ENCODE measurements at regions not wholly inside any gene's neighbourhood (a gene's known extent, or its start where the extent isn't known, plus 50 kb on each side); places are given as distances from the start of the nearest gene placed in this dataset.

DNA sequence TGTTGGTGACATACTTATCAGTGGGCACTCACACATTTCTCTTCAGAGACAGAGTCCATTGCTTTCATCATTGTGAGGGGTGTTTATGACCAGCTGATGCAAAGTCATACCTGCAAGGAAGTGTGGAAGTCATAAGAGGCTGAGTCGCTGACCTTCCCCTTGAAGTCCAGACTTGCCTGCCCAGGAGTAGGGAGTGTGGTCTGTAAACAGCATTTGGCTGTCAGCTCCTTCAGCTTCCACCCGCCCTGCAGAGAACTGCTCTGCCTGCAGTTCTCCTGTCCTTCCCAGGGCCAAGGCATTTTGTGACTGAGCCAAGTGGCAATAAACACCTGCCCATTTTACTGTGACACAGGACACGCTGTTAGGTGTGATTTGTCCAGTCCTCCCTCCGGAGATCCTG lies 801.3 kb downstream of the BCL11B start:
- no peak for DNase-seq

DNA sequence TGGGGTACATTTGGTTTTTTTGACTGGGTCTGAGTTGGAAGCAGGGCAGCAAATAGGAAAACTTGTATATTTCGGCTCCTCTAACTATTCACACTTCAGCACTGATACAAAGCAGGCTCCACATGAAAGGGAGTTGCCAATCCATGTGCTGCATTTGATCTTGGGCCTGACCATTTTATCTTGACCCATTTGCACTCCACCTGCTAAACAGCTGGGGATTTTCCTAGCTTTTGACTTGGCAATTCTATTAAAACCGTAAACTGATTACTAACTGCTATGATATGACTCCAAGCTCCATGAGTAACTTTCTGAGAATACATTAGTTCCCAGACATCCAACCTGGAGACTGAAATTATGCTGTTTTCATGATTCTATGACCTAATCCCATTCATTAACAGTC lies 797.1 kb downstream of the BCL11B start:
- DNase-seq: no peak

DNA sequence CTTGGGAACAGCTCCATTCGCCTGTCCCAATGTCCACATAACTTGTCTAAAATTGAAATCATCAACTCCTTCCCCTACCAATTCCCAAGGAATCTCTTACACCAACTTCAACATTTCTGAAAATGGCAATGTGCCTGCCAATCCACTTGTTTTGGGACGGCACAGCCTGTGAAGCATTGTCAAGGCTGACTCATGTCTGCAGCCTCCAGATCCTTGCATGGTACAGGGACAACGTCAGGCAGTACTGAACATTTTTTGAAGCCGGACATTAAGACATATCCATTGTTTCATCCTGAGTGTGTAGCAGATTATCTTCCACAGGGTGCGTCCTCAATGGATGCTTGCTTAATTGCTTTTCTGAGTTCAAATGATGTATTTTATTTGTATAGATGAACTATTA lies 794.1 kb downstream of the BCL11B start:
- no peak for DNase-seq

DNA sequence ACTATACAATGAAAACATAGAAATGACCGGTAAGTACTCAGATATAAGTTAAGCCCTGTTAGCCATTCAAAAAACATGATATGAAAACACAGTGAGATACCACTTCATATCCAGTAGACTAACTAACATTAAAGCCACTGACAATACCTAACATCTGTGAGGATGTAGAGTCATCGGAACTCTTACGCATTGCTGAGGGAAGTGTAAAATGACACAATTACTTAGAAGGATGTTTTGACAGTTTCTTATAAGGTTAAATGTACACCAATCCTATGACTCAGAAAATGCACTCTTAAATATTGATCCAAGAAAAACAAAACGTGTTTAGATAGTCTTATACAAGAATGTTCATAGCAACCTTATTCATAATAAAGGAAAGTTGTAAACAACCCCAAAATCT lies 782.9 kb downstream of the BCL11B start:
- no peak for DNase-seq

DNA sequence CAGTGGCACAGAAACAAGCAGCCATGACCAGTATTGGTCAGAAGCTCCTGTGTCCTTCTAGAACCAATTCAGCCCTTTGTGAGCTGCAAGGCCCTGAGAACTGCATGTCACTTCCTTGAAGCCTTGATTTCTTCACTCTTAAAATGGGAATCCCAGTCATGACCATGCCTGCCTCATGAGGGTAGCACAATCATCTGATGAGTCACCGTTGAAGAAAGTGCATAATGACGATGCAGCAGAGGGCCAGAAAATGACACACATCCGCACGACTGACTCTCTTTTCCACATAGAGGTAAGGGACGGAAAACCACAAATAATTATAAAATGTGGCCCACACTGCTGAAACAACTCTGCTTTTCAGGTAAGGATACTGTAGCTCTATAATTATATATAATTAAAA lies 777.4 kb downstream of the BCL11B start:
- DNase-seq: no peak

DNA sequence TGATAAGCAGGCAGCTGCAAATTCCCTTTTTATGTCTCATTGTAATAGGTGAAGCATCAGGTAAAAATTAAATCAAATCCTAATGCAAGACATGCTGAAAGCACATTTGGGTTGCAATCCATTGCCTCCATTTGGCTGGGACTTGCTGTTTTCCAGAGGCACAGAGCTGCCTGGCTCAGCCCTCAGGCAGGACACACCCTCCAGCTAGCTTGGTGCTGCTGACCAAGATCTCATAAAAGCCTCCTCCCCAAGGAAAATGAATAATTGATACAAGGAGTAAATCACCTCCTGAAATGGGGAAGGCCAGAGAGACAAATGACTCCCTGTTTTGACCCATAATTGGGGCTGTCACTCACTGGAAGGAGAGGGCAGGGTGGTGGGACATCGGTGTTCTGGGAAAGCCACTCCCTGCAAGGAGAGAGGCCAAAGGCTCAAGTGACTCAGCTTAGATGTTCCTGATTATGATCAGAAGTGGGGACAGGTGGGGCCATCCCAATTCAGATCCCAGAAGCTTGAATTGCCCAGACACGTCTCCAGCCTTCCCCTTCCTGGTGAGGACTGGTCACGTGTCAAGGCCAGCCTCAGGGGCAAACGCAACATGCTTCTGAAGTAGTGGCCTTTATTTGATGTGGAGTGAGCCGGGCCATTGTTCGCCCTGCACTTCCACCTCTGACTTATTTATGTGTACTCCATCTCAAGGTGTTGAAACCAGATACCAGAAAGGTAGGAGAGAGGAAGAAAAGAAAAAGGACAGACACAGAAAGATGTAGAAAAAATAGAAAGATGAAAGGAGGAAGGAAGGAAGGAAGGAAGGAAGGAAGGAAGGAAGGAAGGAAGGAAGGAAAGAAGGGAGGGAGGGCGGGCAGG lies 773.7 kb downstream of the BCL11B start:
- DNase-seq: no peak

DNA sequence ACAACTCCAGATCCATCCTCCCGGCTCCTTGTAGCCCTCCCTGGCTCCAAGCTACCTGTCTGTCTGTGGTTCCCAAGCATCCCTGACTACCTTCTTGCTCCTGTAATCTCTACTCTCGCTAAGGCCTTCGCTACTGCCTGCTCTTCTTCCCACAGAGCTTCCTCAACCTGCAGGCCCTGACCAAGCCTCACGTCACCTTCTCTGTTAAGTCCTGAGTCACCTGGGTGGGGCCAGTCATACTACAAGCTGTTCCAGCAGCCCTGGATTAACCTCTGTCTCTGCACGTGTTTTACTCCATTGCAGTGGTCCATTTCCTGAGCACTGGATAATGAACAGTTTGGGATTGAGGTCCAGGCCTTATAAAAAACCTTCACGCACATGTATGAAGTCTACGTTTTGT lies 770.7 kb downstream of the BCL11B start:
- DNase-seq: no peak

DNA sequence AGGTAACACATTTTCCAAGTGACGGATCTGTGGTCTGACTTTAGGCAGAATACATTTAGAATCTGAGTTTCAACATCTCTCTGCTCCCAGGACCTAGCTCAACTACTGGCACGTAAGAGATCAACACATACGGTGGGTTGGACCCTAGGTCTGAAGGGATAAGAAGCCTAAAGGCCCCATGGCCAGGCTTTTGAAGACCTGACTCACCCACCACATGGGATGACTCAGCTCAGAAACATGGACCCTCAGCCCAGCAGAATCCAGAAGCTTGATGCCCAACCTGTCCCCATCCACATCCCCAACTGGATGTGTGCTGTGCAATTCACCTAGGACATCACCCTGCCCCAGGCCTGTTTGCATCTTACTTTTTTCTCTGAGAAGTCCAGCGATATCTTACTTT lies 770.2 kb downstream of the BCL11B start:
- no peak for DNase-seq

DNA sequence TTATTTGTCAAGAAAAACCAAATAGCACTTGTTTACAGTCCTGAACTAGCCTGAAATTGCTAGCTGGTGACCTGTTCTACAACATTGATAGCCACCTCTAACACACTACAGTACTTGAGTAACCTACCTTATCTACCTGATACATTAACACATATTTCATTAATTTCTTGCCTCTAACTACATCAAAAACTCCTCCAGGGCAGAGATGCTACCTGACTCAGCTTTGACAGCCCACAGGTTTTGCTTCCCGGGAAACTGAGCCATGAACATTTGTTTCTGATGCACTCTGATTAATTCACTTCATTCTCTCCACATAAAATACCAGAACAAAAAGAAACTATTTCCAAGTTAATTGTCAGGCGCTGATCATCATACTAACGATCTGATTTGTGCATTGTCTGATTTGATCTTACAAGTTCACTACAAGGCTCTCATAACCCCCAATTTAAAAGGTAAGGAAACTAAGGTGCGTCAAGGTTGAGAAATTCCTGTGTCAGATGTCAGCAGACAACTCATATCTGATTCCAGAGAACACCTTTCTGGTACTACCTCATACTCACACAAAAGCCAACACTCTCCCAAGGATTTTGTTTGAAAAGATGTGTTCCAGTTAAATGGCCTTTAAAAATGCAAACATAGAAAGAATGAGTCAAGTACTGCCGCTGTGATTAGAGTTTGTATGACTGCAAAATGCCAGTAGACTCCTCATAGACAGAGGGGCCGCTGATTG lies 768.7 kb downstream of the BCL11B start:
- DNase-seq: no peak

DNA sequence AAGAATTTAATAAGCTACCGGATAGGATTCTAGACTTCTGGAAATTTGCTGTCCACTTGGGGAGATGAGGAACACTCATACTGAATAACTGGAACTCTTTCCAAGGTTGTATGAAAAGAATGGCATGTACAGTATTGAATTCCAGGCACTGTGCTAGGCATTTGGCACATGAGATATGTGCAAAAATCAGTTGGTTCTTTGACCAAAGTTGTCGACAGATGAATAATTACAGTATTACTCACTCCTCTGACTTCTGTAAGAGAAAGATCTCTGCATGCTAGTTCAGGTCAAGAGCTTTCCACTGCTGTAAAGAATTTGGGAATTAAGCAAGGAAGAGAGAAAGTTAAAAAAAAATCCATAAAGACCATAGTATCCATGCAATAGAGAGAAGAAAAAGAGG lies 764.7 kb downstream of the BCL11B start:
- DNase-seq: no peak

DNA sequence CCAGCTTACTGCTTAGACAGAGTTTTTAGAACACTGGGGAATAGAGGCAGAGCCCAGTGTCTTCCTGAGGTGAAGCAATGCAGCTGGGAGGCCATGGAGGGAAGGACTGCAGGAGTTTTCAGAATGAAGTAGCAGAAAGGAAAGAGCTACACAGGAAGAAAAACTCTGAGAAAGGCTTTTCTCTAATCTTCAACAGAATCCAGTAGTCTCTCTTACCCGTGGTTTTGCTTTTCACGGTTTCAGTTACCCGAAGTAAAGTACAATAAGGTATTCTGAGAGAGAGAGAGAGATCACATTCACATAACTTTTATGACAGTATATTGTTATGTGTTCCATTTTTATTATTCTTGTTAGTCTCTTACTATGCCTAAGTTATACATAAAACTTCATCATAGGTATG lies 761.6 kb downstream of the BCL11B start:
- no peak for DNase-seq

DNA sequence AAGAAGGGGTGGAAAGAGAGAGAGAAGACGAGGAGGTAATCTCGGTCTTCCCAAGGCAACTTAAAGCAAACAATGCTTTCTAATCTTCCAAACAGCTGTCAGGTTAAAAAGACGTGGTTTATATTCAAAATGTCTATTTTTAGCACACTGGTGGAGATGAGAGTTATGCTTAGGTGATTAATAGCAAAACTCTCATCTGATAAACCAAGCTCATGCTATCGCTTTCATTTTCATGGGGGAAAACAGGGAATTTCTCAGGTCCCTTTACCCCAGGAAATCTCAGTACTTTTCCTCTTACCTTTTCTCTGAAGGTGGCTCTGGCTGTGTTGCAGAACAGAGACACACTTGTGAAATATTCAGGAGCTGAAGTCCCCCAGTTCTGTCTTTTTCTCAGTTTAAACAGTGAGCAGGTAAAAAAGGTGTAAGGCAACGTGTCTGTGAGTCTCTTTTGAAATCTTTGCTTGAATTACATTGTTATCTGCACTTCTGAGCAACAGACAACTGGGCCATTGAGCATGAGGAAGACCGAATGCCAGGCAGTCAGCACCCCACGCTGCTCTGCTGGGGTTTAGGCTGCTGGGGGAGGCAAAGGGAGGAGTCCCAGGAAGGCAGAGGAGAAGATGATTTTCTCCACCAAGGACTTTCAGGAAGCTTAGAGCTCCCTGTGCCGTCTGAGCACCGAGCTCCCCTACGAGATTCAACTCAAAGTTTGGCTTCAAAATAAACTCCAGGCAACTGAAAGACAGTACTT lies 759.3 kb downstream of the BCL11B start:
- no peak for DNase-seq

DNA sequence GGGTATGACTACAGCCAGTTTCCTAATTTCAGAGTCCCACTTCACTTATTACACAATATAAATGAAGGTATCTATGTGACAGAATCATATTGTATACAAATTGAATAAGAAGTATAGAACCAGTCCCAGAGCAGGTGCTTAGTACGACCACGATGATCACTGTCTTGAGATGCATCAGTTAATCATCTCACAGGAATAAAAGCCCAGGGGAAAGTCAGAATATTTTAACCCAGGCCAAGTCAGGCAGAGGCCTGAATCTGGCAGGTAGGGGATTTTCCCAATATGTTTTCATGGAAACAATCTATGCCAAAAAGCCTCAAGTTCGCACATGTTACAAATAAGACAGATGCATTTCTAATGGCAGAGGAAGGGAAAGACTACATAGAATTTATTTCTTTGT lies 758.4 kb downstream of the BCL11B start:
- DNase-seq: no peak

DNA sequence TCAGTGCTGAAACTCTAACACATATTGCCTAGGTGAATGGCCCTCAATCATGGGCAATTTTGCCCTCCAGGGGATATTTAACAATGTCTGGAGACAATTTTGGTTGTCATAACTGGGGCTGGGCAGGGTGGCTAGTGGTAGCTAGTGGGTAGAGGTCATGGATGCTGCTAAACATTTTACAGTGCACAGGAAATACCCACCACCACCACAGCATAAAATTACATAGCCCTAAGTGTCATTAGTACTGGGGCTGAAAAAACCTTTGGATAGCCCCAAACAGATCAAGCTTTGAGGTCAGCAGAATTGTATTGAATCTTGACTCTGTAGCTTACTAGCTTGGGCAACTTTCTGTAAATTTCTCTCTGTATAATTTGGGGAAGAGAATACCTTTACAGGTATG lies 758.0 kb downstream of the BCL11B start:
- DNase-seq: no peak

DNA sequence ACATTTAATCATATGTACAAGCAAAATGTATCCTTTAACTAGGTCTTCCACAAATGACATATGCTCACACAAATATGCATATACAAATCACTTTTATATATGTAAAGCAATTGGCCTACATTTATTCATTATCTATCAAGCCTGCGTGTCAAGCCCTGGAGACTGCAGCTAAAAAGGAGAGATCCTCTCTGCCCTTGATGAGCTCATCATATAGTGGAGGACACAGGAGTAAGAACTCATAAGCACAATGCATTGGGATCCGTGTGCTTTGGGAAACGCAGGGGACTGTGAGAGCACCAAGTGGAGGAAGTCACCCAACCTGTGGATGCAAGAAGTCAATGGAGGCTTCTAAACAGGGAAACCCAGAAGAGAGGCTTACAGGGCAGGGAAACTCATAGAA lies 735.7 kb downstream of the BCL11B start:
- no peak for DNase-seq

DNA sequence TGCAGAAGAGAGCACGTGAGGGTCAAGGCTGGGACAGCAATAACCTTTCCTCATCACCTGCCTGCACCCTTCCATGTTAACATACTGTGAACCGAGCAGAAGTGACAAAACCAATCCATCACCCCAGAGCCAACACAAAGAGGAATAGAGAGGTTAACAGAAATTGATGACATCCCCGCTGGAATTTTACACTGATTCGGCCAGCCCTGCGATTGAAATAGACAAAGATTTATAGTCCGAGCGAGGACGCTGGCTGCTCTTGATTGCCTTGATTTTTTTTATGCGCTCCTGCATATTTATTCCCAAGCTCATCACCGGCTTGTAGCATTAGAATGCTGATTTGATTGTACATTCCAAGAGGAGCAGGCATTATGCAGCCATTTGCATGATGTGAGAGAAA lies 729.7 kb downstream of the BCL11B start:
- DNase-seq: no peak

DNA sequence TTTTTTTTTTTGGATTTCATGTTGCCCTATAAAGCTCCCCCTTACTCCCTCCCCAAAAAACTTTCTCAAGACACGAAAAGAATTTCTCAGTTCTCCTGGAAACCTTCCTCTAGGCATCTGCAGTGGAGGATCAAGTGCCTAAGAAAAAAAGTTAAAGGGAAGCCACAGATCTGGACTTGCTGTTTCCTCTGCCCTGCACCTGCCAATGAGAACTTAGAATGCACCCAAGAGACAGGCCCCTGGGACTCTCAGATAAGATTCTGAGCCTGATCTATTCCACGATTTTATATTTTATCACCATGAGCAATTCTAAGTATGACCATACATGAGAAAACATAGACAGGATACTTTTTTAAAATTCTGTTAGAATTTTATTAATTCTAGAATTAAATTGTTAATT lies 728.9 kb downstream of the BCL11B start:
- DNase-seq: no peak

DNA sequence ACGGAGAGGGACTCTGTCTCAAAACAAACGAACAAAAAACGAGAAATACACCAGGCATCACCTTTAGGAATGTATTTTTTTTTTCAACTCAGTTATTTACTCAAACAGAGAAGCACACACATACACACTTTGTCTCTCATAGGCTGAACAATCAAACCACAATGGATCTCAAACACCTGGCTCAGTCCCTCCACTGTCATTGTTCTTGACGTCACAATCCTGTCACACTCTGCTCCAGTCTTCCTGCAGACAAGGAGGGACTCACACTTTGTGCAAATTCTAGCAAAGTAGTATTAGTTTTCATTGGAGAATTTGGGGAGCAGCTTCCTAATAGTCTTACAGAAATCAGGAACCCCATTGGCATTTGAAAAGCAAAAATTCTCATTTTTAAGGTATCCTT lies 727.8 kb downstream of the BCL11B start:
- DNase-seq: no peak

DNA sequence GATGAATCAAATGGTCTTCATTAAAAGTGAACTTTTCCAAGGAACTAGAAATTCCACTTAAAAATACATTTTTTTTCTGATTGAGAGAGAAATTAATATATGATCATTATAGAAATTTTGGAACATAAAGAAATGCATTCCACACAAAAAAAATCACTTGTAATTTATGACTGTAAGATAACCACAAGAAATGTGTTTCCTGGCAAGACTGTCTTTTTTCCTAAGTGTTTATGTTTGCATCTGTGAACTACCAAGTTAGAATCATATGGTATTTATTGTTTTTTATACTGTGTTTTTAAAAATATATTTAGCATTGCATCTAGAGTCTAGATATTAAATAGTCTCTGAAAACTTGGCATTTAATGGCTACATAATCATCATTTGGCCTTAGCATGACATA lies 726.8 kb downstream of the BCL11B start:
- no peak for DNase-seq

DNA sequence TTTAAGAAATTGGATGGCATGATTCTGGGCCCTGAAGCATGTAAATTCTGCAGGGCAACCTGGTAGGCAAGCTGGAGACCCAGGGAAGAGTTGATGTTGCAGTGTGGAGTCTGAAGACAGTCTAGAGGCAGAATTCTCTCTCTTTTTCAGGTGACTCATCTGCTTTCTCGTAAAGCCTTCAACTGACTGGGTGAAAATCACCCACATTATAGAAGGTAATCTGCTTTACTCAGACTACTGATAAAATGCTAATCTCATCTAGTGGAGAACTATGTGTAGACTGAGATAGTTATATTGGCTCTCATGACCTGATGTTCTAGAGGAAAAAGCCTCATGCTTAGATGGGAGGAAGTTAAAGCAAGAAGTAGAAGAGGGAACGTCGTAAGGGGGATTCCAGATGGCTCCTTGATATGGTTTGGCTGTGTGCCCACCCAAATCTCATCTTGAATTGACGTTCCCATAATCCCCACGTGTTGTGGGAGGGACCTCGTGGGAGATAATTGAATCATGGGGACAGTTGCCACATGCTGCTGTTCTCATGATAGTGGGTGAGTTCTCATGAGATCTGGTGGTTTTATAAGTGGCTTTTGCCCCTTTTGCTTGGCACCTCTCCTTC lies 723.8 kb downstream of the BCL11B start:
- no peak for DNase-seq

DNA sequence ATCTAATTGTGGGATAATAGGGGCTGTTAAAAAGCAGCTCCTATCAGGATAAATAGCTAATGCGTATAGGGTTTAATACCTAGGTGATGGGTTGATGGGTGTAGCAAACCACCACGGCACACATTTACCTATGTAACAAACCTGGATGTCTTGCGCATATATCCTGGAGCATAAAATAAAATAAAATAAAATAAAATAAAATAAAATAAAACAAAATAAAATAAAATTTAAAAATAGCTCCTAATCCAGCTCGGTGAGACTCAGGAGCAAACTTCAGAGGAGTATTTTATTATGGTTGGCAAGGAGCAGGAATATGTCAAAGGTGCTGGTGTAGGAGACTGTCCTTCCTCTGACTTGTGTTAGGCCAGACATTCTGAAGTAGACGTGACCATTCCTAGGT lies 721.0 kb downstream of the BCL11B start:
- no peak for DNase-seq

DNA sequence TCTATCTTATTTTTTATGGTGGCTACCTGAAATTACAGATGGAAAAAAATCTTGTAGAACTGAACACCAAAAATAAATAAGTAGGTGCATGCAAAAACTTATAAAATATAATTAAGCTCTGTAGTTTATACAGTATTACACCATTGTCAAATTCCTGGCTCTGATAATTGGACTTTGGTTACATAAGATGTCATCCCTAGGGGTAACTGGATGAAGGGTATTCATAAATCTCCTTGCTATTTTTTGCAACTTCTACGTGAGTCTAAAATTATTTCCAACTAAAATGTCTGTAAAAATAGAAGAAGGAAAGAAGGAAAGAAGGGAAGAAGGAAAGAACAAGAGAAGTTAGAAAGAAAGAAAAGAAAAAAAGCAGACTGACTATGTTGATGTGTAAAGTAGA lies 716.6 kb downstream of the BCL11B start:
- no peak for DNase-seq

DNA sequence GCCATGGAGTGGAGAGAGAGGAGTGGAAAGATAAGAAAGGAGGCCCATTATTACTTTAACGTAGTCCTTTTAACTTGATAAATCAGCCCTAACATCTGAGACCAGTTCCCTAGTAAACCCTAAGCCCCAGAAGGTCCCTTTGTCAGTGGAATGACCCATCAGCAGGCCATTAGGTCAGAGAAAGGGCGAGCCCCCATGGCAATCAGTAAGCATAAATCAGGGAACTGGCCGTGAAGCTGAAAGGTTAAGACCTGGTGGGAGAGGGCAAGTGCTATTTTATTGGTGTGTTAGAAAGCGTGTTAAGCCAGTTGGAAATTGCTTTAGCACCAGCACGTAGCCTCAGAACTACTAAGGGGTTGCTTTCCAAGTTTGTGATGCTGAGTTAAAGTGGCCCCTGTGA lies 708.0 kb downstream of the BCL11B start:
- no peak for DNase-seq

Measured in Kasumi-1 (cell line).